ENCODE measurements at regions not wholly inside any gene's neighbourhood (a gene's known extent, or its start where the extent isn't known, plus 50 kb on each side); places are given as distances from the start of the nearest gene placed in this dataset.

- ATAC-seq (no peak), DNase-seq (ENCODE audit: low spot score in 2 of 2) (no peak)
- Mint-ChIP-seq H3K27ac (no peak overlapping the region), H3K36me3 (no peaks in the 10 kb centered on the region), H3K9me3 (peaks cover 5 to 10% of the 10 kb centered on the region in 2 donors)
Observed at GRCh38 chr1:80994038-80994437, 806.7 kb upstream of the ADGRL2 start.

DNA sequence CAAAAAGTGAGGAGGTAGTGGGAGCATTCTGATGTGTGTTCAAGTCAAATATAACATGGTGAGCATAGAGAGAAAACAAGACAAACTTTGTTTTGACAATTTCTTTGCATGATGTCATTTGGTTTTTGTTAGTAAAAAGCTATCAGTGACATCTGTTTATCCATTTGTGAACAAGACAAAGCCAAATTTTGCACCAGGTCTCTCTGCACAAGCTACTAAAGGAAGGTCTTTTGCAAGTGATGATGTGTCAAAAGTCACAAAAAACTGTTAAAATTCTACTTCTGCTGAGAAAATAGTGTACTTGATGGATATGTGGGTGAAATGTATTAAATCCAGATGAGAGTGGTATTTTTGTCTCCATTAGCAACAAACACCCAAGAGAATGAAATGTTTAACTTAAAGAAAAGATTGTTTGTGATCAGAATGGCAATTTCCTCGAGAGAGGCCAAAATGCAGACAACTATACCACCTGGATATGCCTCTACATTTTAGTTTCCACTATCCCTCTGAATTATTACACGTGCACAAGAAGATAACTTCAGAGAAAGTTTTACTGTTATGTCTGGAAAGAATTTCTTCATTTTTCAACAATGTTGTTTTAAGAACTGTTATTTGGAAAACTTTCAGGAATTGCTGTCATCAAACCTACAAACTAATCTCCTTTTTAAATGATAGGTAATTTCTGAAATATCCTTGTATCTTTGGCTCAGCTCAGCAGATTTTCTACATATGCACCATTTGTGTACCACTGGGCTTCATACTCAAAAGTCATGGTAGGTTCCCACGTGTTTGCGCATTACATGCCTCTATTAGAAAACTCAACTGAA lies 807.4 kb upstream of the ADGRL2 start:
- ATAC-seq (no peak), DNase-seq (ENCODE audit: low spot score in 2 of 2) (no peak)
- H3K36me3 Mint-ChIP-seq: no peaks in the 10 kb centered on the region
- H3K9me3 Mint-ChIP-seq: peaks cover 5 to 10% of the 10 kb centered on the region in 2 donors
- H3K27ac Mint-ChIP-seq: no peak overlapping the region

GRCh38 chr1:80989455-80989854 lies 811.3 kb upstream of the ADGRL2 start:
- Mint-ChIP-seq H3K9me3 (no peaks in the 10 kb centered on the region), H3K27ac (no peak overlapping the region), H3K36me3 (no peaks in the 10 kb centered on the region)
- no peak for ATAC-seq
- DNase-seq (ENCODE audit: low spot score in 2 of 2): no peak

DNA sequence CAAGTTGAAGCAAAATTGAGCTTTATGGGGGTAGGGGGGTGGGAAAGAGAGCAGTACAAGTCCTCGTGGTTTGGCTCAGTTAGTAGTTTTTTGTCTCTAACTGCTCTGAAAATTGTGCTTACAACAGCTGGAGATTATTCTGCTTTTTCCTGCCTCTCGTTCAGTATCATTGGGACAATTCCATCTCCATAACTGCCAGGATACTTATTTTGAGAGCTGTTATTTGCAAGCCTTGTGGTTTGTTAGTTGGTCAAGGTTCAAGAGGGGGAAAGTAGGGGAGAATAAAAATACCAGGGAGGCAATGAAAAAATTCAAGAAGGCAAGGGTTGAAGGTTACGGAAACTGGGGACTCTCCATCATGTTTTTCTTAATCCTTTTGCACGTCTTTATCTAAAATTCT lies 811.8 kb upstream of the ADGRL2 start:
- Mint-ChIP-seq H3K9me3 (no peaks in the 10 kb centered on the region), H3K36me3 (no peaks in the 10 kb centered on the region), H3K27ac (no peak overlapping the region)
- DNase-seq (ENCODE audit: low spot score in 2 of 2): no peak
- no peak for ATAC-seq

GRCh38 chr1:80987824-80988223 lies 812.9 kb upstream of the ADGRL2 start:
- Mint-ChIP-seq H3K36me3 (no peaks in the 10 kb centered on the region), H3K9me3 (no peaks in the 10 kb centered on the region), H3K27ac (no peak overlapping the region)
- no peak for DNase-seq (ENCODE audit: low spot score in 2 of 2)
- no peak for ATAC-seq

GRCh38 chr1:80987106-80987505 lies 813.6 kb upstream of the ADGRL2 start:
- Mint-ChIP-seq H3K9me3 (no peaks in the 10 kb centered on the region), H3K36me3 (no peaks in the 10 kb centered on the region), H3K27ac (no peak overlapping the region)
- ATAC-seq (no peak), DNase-seq (ENCODE audit: low spot score in 2 of 2) (no peak)

DNA sequence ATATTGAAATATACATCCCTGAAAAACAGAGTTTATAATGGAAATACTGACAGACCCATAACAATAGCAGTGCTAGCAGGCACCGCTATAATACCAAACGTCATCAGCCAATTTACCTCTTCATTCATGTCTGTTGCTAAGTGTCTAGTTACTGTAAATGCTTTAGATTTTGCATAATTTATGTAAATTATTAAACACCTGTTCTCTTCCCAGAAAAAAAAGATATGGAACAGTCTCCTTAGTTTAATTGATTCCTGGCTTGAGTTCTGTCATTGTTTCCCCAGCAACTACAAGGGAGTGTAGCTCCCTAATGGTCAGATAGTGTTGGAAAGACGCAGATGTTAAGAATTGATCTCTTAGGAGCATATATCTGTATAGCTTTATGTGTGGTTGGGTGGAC lies 817.9 kb upstream of the ADGRL2 start:
- DNase-seq (ENCODE audit: low spot score in 2 of 2): no peak
- H3K36me3 Mint-ChIP-seq: no peaks in the 10 kb centered on the region
- no peak overlapping the region for H3K27ac Mint-ChIP-seq
- no peak for ATAC-seq
- H3K9me3 Mint-ChIP-seq: peaks cover 12 to 14% of the 10 kb centered on the region in 2 donors

GRCh38 chr1:80973101-80973500 lies 827.6 kb upstream of the ADGRL2 start:
- DNase-seq (ENCODE audit: low spot score in 2 of 2) (no peak), ATAC-seq (no peak)
- no peak overlapping the region for H3K27ac Mint-ChIP-seq
- peaks cover 13 to 15% of the 10 kb centered on the region in 2 donors for H3K9me3 Mint-ChIP-seq
- H3K36me3 Mint-ChIP-seq: no peaks in the 10 kb centered on the region

- no peak for DNase-seq (ENCODE audit: low spot score in 2 of 2)
- H3K36me3 Mint-ChIP-seq: no peaks in the 10 kb centered on the region
- ATAC-seq: no peak
- H3K9me3 Mint-ChIP-seq: peaks cover 5 to 9% of the 10 kb centered on the region in 2 donors
- H3K27ac Mint-ChIP-seq: no peak overlapping the region
Observed at GRCh38 chr1:80966266-80966665, 834.5 kb upstream of the ADGRL2 start.

DNA sequence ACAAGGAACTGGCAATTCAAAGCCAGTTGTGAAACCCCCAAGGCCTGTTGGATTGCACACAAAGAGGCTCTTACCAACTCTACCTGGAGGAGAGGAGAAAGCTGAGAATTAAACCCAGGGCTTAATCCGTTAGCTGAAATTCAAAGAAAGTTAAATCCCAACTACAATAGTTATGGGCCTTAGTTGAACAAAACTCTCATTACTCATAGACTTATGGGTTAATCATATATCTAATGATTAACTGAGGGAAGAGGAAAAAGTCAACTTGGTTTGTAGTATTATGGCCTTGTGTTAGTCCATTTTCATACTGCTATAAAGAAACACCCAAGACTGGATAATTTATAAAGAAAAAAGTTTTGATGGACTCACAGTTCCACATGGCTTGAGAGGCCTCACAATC lies 838.2 kb upstream of the ADGRL2 start:
- DNase-seq (ENCODE audit: low spot score in 2 of 2) (no peak), ATAC-seq (no peak)
- H3K36me3 Mint-ChIP-seq: no peaks in the 10 kb centered on the region
- no peak overlapping the region for H3K27ac Mint-ChIP-seq
- peaks cover 0 to 13% of the 10 kb centered on the region in 2 donors for H3K9me3 Mint-ChIP-seq

GRCh38 chr1:80961464-80962190 lies 839.1 kb upstream of the ADGRL2 start:
- no peaks in the 10 kb centered on the region for H3K36me3 Mint-ChIP-seq
- no peak overlapping the region for H3K27ac Mint-ChIP-seq
- DNase-seq (ENCODE audit: low spot score in 2 of 2) (no peak), ATAC-seq (no peak)
- peaks cover 0 to 11% of the 10 kb centered on the region in 2 donors for H3K9me3 Mint-ChIP-seq

GRCh38 chr1:80933346-80933745 lies 867.4 kb upstream of the ADGRL2 start:
- peaks cover 0 to 15% of the 10 kb centered on the region in 2 donors for H3K36me3 Mint-ChIP-seq
- DNase-seq (ENCODE audit: low spot score in 2 of 2): no peak
- no peak overlapping the region for H3K27ac Mint-ChIP-seq
- peaks cover 13 to 24% of the 10 kb centered on the region in 2 donors for H3K9me3 Mint-ChIP-seq
- no peak for ATAC-seq

DNA sequence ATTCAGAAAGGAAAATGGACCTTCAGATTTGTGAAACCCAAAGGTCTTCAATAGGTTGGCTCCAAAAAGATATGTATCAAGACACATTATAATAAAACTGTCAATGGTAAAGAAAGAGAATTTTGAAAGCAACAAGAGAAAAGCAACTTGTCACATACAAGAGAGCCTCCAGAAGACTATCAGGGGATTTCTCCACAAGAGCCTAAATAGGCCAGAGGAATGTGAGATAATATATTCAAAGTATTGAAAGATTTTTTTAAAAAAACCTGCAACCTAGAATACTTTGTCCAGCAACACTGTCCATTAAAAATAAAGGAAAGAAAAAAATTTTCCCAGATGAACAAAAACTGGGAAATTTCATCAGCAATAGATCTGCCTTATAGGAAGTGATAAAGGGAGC lies 869.6 kb upstream of the ADGRL2 start:
- ATAC-seq (no peak), DNase-seq (ENCODE audit: low spot score in 2 of 2) (no peak)
- peaks cover 0 to 17% of the 10 kb centered on the region in 2 donors for H3K36me3 Mint-ChIP-seq
- H3K27ac Mint-ChIP-seq: no peak overlapping the region
- H3K9me3 Mint-ChIP-seq: peaks cover 23 to 36% of the 10 kb centered on the region in 2 donors

DNA sequence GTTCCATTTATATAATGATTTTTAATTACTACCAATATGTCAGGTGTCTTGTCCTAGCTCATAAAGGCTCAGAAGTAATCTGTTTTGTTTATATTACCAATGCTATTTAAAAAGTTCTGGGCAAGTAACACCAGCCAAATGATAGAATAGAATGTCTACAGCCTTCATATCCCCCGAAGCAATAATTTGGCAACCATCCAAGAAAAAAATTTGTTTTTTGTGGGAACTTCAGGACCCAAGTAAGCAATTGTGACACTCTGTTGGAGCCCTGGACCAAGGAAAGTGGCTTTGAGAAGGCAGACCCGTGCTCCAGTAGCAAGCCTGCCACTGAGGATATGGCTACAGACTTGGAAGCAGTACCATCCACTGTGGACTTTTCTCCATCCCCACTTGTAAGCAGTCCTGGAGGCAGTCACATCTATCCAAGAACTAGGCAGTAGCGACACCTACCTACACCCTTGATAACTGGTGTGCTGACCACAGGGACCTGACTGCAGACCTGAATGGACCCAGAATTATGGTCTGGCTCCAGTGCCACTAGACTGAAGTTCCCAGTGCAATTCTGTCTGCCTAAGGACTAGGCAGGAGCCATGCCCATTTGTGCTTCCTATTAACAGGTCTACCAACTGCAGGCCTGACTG lies 870.7 kb upstream of the ADGRL2 start:
- ATAC-seq (no peak), DNase-seq (ENCODE audit: low spot score in 2 of 2) (no peak)
- Mint-ChIP-seq H3K36me3 (peaks cover 0 to 14% of the 10 kb centered on the region in 2 donors), H3K27ac (no peak overlapping the region), H3K9me3 (peaks cover 21 to 33% of the 10 kb centered on the region in 2 donors)

DNA sequence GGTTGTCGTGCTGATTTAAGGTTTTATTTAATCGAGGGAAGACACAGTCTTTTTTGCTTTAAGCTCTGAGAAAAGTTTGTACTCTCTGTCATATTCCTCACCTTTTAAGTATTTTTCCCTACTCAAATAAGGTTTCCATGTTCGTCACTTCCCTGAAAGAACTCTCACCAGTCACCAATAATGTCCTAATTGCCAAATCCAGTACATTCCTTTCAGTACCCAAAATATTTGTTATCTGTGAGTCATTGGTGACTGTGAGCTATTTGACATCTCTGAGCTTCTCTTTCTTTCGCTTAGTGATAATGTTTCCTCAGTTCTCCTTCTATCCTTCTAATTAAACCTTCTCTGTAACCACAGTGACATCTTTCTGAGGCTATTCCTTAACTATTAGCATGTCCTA lies 874.2 kb upstream of the ADGRL2 start:
- peaks cover 15 to 26% of the 10 kb centered on the region in 2 donors for H3K9me3 Mint-ChIP-seq
- DNase-seq (ENCODE audit: low spot score in 2 of 2): no peak
- no peak overlapping the region for H3K27ac Mint-ChIP-seq
- no peak for ATAC-seq
- H3K36me3 Mint-ChIP-seq: peaks cover 0 to 14% of the 10 kb centered on the region in 2 donors

- DNase-seq (ENCODE audit: low spot score in 2 of 2): no peak
- Mint-ChIP-seq H3K9me3 (peaks cover 15 to 16% of the 10 kb centered on the region in 2 donors), H3K27ac (no peak overlapping the region), H3K36me3 (peaks cover 0 to 5% of the 10 kb centered on the region in 2 donors)
- ATAC-seq: no peak
Observed at GRCh38 chr1:80925130-80925805, 875.5 kb upstream of the ADGRL2 start.

GRCh38 chr1:80924290-80924689 lies 876.4 kb upstream of the ADGRL2 start:
- H3K9me3 Mint-ChIP-seq: peaks cover 15 to 17% of the 10 kb centered on the region in 2 donors
- ATAC-seq (no peak), DNase-seq (ENCODE audit: low spot score in 2 of 2) (no peak)
- H3K36me3 Mint-ChIP-seq: peaks cover 0 to 5% of the 10 kb centered on the region in 2 donors
- no peak overlapping the region for H3K27ac Mint-ChIP-seq

All from activated naive CD4-positive, alpha-beta T cell treated with anti-CD3 and anti-CD28 coated beads, Interleukin-2, amount 50 U/mL, for 72 hours (primary cell).